Adipocyte (in vitro differentiated cells): ENCODE measurements at regions not wholly inside any gene's neighbourhood (a gene's known extent, or its start where the extent isn't known, plus 50 kb on each side); places are given as distances from the start of the nearest gene placed in this dataset.
"Not testable (repeated sequence)": the region's sequence is repeated elsewhere in the genome, so short reads cannot be mapped to it uniquely, and the experiment has no call there.

Experiments used
- DNase-seq: peaks from one replicate; pipeline ENCODE4 v3.0.0-alpha.2; 2015; ENCODE audit warnings: low read depth
- H3K27me3 ChIP-seq: replicated peaks from 2 replicates; pipeline ENCODE4 v1.7.0; 2013; ENCODE audit warnings: mild to moderate bottlenecking, low read length, moderate library complexity; ENCODE audit not compliant: control insufficient read depth, insufficient read depth
- H3K36me3 ChIP-seq: 2 replicates; pipeline ENCODE4 v1.7.0; 2013; ENCODE audit warnings: low read length, mild to moderate bottlenecking, moderate library complexity; ENCODE audit not compliant: control insufficient read depth, insufficient read depth, severe bottlenecking
- H3K4me1 ChIP-seq: 2 replicates; pipeline ENCODE4 v1.7.0; 2013; ENCODE audit warnings: mild to moderate bottlenecking, low read length, moderate library complexity; ENCODE audit not compliant: control insufficient read depth, insufficient read depth
- H3K4me3 ChIP-seq: 2 replicates; pipeline ENCODE4 v1.7.0; 2013; ENCODE audit warnings: mild to moderate bottlenecking, low read length, moderate library complexity
- H3K9ac ChIP-seq: 2 replicates; pipeline ENCODE4 v1.7.0; 2013; ENCODE audit warnings: mild to moderate bottlenecking, low read length, moderate library complexity
- H3K9me3 ChIP-seq: 2 replicates; pipeline ENCODE4 v1.7.0; 2013; ENCODE audit warnings: mild to moderate bottlenecking, low read length, moderate library complexity; ENCODE audit not compliant: control insufficient read depth

DNA sequence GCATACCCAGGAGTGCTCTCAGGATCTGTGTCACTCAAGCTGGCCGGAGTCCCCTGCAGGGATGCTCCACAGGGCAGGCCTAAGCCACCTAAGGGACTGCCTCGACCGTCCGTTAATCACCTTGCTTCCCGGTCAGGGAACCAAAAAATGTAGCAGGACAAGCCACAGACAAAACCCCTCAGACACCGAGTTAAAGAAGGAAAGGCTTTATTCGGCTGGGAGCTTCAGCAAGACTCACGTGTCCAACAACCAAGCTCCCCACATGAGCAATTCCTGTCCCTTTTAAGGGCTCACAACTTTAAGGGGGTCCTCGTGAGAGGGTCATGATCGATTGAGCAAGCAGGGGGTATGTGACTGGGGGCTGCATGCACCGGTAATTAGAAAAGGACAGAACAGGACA, 72.1 kb upstream of the GMDS start:
- H3K4me1 ChIP-seq, DNase-seq, H3K36me3 ChIP-seq, H3K27me3 ChIP-seq, H3K9ac ChIP-seq, H3K4me3 ChIP-seq: not testable (repeated sequence)
- H3K9me3 ChIP-seq, result peaks cover 12% of the 10 kb centered on the region

DNA sequence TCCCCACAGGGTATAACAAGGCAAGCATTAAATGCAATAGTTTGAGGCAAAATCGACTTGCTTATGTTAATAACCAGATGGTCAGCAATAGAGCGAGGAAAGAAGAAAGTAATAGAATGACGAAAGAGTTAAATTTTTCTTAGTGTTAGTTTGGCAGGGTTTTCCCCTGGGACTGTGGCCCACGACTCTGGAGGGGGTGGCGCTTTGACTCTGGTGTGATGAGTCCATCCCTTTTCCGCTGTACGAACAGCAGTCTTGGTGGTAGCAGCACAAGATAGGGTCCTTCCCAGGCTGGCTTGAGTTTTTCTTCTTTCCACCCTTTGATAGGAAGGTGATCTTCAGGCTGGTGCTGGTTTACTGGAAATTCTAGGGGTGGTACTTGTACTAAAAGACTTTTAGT, 69.2 kb upstream of the GMDS start:
- H3K27me3 ChIP-seq, result no peaks in the 10 kb centered on the region
- H3K4me3 ChIP-seq, result no peak overlapping the region
- H3K9ac ChIP-seq, result no peak overlapping the region
- H3K4me1 ChIP-seq, result no peaks in the 10 kb centered on the region
- H3K9me3 ChIP-seq, result no peaks in the 10 kb centered on the region
- no peaks in the 10 kb centered on the region for H3K36me3 ChIP-seq
- no peak for DNase-seq

DNA sequence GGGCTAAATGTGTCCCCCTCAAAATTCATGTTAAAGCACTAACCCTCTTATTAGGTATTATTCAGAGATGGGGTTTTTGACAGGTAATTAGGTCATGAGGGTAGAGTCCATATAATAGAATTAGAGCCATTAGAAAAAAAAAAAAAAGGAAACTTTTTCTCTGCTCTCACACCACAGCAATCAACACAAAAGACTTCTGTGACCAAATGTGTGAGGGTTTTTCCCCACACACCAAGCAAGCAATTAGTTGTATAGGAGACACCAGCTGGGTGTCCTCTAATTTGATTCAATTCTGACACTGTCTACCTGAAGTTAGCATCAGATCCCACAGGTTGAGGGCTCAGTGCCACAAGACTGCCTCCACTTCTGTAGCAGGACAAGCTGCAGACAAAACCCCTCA, 64.6 kb upstream of the GMDS start:
- DNase-seq, result no peak
- Histone ChIP-seq H3K27me3 (no peaks in the 10 kb centered on the region), H3K9me3 (no peaks in the 10 kb centered on the region), H3K4me3 (no peak overlapping the region), H3K9ac (no peak overlapping the region), H3K4me1 (no peaks in the 10 kb centered on the region), H3K36me3 (no peaks in the 10 kb centered on the region)

DNA sequence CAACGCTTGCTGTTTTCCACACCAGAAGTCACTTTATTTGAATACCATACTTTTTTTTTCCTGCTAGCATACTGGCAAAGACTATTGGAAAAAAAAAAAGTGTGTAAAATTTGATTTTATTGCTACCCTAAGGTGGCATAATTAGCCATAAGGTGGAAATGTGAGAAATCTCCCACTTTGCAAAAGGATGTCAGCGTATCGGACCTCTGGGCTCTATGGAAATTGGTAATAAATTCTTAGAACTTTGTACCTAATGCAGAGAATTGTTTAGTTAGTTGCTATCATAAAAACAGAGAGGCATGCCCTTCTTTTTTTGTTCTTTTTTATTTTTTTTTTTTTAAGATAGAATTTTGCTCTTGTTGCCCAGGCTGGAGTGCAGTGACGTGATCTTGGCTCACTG, 63.7 kb upstream of the GMDS start:
- Histone ChIP-seq H3K27me3 (no peaks in the 10 kb centered on the region), H3K4me1 (no peaks in the 10 kb centered on the region), H3K9me3 (no peaks in the 10 kb centered on the region), H3K4me3 (no peak overlapping the region), H3K36me3 (no peaks in the 10 kb centered on the region), H3K9ac (no peak overlapping the region)
- DNase-seq, result no peak

DNA sequence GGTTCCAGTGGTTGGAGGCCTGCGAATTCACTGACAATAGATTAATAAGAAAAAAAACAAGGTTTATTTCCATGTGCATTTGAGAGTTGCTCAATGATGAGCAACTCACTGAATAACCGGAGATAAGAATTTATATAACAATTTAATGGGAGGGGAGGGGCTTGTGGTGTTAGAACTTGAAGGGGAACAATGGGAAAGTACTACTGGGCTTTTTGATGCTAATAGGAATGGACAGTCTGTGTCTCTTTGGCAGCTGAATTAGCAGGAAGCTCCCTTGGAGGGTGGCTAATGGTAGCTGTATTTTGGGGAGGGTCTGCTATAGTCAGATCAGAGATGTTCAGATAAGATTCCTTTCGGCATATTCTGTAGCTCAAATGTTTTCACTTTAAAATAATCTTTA, 62.4 kb upstream of the GMDS start:
- Histone ChIP-seq H3K9ac (no peak overlapping the region), H3K4me3 (no peak overlapping the region), H3K27me3 (no peaks in the 10 kb centered on the region), H3K36me3 (no peaks in the 10 kb centered on the region), H3K9me3 (no peaks in the 10 kb centered on the region), H3K4me1 (no peaks in the 10 kb centered on the region)
- DNase-seq, result no peak

DNA sequence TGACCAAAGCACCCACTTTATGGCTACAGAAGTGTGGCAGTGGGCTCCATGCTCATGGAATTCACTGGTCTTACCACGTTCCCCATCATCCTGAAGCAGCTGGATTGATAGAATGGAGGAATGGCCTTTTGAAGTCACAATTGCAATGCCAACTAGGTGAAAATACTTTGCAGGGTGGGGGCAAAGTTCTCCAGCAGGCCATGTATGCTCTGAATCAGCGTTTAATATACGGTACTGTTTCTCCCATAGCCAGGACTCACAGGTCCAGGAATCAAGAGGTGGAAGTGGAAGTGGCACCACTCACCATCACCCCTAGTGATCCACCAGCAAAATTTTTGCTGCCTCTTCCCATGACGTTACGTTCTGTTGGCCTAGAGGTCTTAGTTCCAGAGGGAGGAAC, 60.5 kb upstream of the GMDS start:
- no peak for DNase-seq
- Histone ChIP-seq H3K9me3 (no peaks in the 10 kb centered on the region), H3K36me3 (no peaks in the 10 kb centered on the region), H3K4me1 (no peaks in the 10 kb centered on the region), H3K9ac (no peak overlapping the region), H3K4me3 (no peak overlapping the region), H3K27me3 (no peaks in the 10 kb centered on the region)

DNA sequence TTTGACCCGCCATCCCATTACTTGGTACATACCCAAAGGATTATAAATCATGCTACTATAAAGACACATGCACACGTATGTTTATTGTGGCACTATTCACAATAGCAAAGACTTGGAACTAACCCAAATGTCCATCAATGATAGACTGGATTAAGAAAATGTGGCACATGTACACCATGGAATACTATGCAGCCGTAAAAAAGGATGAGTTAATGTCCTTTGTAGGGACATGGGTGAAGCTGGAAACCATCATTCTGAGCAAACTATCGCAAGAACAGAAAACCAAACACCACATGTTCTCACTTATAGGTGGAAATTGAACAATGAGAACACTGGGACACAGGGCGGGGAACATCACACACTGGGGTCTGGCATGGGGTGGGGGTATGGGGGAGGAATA, 57.1 kb upstream of the GMDS start:
- H3K9ac ChIP-seq, H3K4me1 ChIP-seq, H3K4me3 ChIP-seq, DNase-seq, H3K27me3 ChIP-seq, H3K36me3 ChIP-seq, H3K9me3 ChIP-seq: not testable (repeated sequence)

DNA sequence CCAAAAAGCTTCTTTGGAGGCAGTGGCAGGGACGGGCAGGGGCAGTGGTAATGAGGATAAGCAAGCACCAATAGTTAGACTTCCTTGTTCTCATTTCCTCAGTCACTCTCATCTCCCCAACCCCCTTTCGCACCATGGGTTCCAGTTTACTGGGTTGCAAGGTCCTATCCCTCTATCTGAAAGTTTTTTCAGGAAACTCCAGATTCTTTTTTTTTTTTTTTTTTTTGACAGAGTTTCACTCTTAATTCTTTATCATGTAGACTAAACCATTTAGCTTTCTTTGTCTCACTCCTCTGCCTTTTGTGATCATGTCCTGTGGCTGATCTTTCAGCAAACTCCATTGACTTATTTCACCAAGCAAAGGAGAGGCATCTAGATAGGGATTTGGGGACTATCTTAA, 51.4 kb upstream of the GMDS start:
- Histone ChIP-seq H3K4me1 (no peaks in the 10 kb centered on the region), H3K4me3 (no peak overlapping the region), H3K9ac (no peak overlapping the region), H3K36me3 (no peaks in the 10 kb centered on the region), H3K27me3 (no peaks in the 10 kb centered on the region), H3K9me3 (no peaks in the 10 kb centered on the region)
- DNase-seq, result no peak
